HG02610 (cell line): ENCODE measurements at regions not wholly inside any gene's neighbourhood (a gene's known extent, or its start where the extent isn't known, plus 50 kb on each side); places are given as distances from the start of the nearest gene placed in this dataset.

ENCODE experiments used
- ATAC-seq: cut with Tn5 transposase; IDR thresholded peaks from one replicate; pipeline ENCODE4 v1.9.1; 2021; ENCODE audit warnings: mild to moderate bottlenecking, moderate library complexity; ENCODE audit not compliant: unreplicated experiment

GRCh38 chr9:78848061-78848460, 551.1 kb downstream of the PSAT1 start:
- no peak for ATAC-seq

- ATAC-seq = no peak
Observed at GRCh38 chr9:78856144-78856543, 559.2 kb downstream of the PSAT1 start.

GRCh38 chr9:78856781-78857180, 559.9 kb downstream of the PSAT1 start:
- no peak for ATAC-seq

- no peak for ATAC-seq
Observed at GRCh38 chr9:78857373-78858225, 560.7 kb downstream of the PSAT1 start.

- ATAC-seq = no peak
Observed at GRCh38 chr9:78858266-78858665, 561.3 kb downstream of the PSAT1 start.

GRCh38 chr9:78860801-78861475, 564.0 kb downstream of the PSAT1 start:
- ATAC-seq = no peak

GRCh38 chr9:78863531-78863930, 566.6 kb downstream of the PSAT1 start:
- no peak for ATAC-seq

- ATAC-seq = no peak
Observed at GRCh38 chr9:78865737-78866136, 568.8 kb downstream of the PSAT1 start.

GRCh38 chr9:78866207-78867132, 569.5 kb downstream of the PSAT1 start:
- no peak for ATAC-seq

- ATAC-seq = no peak
Observed at GRCh38 chr9:78871086-78871451, 574.1 kb downstream of the PSAT1 start.

GRCh38 chr9:78871452-78872331, 574.8 kb downstream of the PSAT1 start:
- no peak for ATAC-seq

- no peak for ATAC-seq
Observed at GRCh38 chr9:78874061-78874460, 577.1 kb downstream of the PSAT1 start.

- ATAC-seq = no peak
Observed at GRCh38 chr9:78879324-78880100, 582.6 kb downstream of the PSAT1 start.

GRCh38 chr9:78881295-78881694, 584.4 kb downstream of the PSAT1 start:
- ATAC-seq = no peak

GRCh38 chr9:78882481-78882880, 585.6 kb downstream of the PSAT1 start:
- no peak for ATAC-seq

- no peak for ATAC-seq
Observed at GRCh38 chr9:78884611-78885150, 587.8 kb downstream of the PSAT1 start.

GRCh38 chr9:78892182-78892581, 595.3 kb downstream of the PSAT1 start:
- no peak for ATAC-seq

- ATAC-seq = no peak
Observed at GRCh38 chr9:78892769-78893168, 595.8 kb downstream of the PSAT1 start.

GRCh38 chr9:78893774-78894401, 597.0 kb downstream of the PSAT1 start:
- no peak for ATAC-seq
